Esophagus muscularis mucosa (tissue), 4 donors: ENCODE measurements at regions not wholly inside any gene's neighbourhood (a gene's known extent, or its start where the extent isn't known, plus 50 kb on each side); places are given as distances from the start of the nearest gene placed in this dataset.

Source experiments
- DNase-seq: peaks from one replicate; pipeline ENCODE4 v3.0.0-alpha.2; 2017; ENCODE audit errors: extremely low spot score
- H3K27ac ChIP-seq, 4 donors: fragments of 200-600 bp; sonication (generic); replicated peaks in 1 of 4; 1 replicate in 3 of 4; 2 replicates in 1 of 4; pipeline ENCODE4 v1.5.1; 2016 to 2019; ENCODE audit warnings: mild to moderate bottlenecking in 1 of 4
- H3K27me3 ChIP-seq, 4 donors: fragments of 200-600 bp; sonication (generic); one replicate each; pipeline versions ENCODE4 v1.5.1 to v1.6.0; 2016 to 2019
- H3K36me3 ChIP-seq, 4 donors: fragments of 200-600 bp; sonication (generic); one replicate each; pipeline ENCODE4 v1.5.1; 2016 to 2019
- H3K4me1 ChIP-seq, 4 donors: fragments of 200-600 bp; sonication (generic); one replicate each; pipeline ENCODE4 v1.5.1; 2016 to 2019
- H3K4me3 ChIP-seq, 4 donors: fragments of 200-600 bp; sonication (generic); 1 replicate in 2 of 4; 2 replicates in 2 of 4; pipeline ENCODE4 v1.5.1; 2016 to 2019; ENCODE audit warnings: mild to moderate bottlenecking in 4 of 4, moderate library complexity in 1 of 4
- H3K9me3 ChIP-seq, 4 donors: fragments of 200-600 bp; sonication (generic); 1 replicate in 3 of 4; 2 replicates in 1 of 4; pipeline ENCODE4 v1.5.1; 2016 to 2019
- CTCF ChIP-seq, 3 experiments: fragments of 200-600 bp in 2 of 3; fragments of 450-650 bp in 1 of 3; sonication (generic) in 2 of 3; IDR thresholded peaks; one replicate each; pipeline ENCODE4 v1.5.1; 2017 to 2019; ENCODE audit warnings: antibody characterized with exemption in 3 of 3, mild to moderate bottlenecking in 2 of 3, moderate library complexity in 1 of 3
- EP300 ChIP-seq: sonication (generic); formaldehyde crosslinking; IDR thresholded peaks from one replicate; pipeline ENCODE4 v1.6.1; 2017; ENCODE audit warnings: antibody characterized with exemption
- POLR2A ChIP-seq: fragments of 450-650 bp; IDR thresholded peaks from one replicate; pipeline ENCODE4 v1.6.1; 2017; ENCODE audit warnings: antibody characterized with exemption, moderate library complexity, mild to moderate bottlenecking, low read depth
- POLR2AphosphoS5 ChIP-seq, 2 donors: sonication (generic); formaldehyde crosslinking; IDR thresholded peaks; one replicate each; pipeline ENCODE4 v1.6.1; 2017; ENCODE audit warnings: antibody characterized with exemption in 2 of 2
- WGBS: methylation state at CpG from one replicate; pipeline ENCODE4 v1.1.5; 2018; 5-methylcytosine and 5-hydroxymethylcytosine counted together
- intact Hi-C: fragments of 100-400 bp; cut with DNase I; formaldehyde crosslinking; loops from one replicate; pipeline ENCODE4 v1.15.1; 2023

GRCh38 chr7:21175714-21176113, 252.2 kb upstream of the SP4 start:
- H3K4me1 ChIP-seq = no peaks in the 10 kb centered on the region
- no peak for TF ChIP-seq CTCF (IDR thresholded peaks at IDR 0.05)
- TF ChIP-seq POLR2A = no peak
- no peak for TF ChIP-seq POLR2AphosphoS5 (IDR thresholded peaks at IDR 0.05)
- no peak for TF ChIP-seq EP300
- no peak overlapping the region for H3K27ac ChIP-seq
- no peak for DNase-seq
- H3K36me3 ChIP-seq = no peaks in the 10 kb centered on the region
- intact Hi-C loops = no loop called here
- WGBS = 56% methylated on average over 1 of the region's 1 CpG
- peaks cover 0 to 6% (median 0%) of the 10 kb centered on the region in 4 donors for H3K27me3 ChIP-seq
- H3K4me3 ChIP-seq = no peak overlapping the region
- H3K9me3 ChIP-seq = no peaks in the 10 kb centered on the region

DNA sequence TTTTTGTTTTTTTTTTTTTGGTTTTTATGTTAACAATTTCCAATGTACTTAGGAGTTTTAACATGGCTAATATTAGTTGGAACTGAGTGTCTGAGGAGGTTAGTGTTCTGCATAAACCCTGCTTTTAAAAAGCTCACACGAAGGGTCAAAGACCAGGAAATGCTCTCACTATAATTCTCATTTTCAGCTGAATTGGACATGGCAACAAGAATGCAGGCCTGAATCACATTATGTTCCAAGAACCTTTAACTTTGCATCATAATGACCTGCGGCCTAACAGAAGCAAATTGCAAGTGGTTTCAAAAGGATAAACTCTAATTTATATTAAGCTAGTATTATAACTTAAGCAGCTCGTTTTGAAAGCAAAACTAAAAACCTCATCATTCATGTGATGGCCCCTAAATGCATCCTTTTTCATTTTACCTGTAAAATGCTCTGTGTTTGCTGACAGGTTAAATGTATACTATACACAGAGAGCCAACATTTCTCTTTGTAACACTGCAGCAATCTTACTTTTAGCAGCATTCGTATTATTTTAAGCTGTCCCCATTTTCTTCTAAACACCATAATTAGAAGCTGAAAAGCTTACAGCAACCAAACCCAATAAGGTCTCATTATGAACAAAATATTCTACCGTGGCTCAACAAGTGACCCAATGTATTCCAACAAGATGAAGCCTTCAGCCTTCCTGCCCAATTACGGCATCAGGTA, 242.8 kb upstream of the SP4 start:
- Histone ChIP-seq H3K27ac (no peak overlapping the region), H3K9me3 (no peaks in the 10 kb centered on the region), H3K4me1 (no peaks in the 10 kb centered on the region), H3K4me3 (no peak overlapping the region), H3K36me3 (no peaks in the 10 kb centered on the region), H3K27me3 (no peaks in the 10 kb centered on the region)
- intact Hi-C loops = no loop called here
- no peak for DNase-seq
- whole genome bisulfite sequencing = 47% methylated on average over 6 of the region's 6 CpGs
- TF ChIP-seq POLR2A (no peak), EP300 (no peak), CTCF (IDR thresholded peaks at IDR 0.05) (no peak)

DNA sequence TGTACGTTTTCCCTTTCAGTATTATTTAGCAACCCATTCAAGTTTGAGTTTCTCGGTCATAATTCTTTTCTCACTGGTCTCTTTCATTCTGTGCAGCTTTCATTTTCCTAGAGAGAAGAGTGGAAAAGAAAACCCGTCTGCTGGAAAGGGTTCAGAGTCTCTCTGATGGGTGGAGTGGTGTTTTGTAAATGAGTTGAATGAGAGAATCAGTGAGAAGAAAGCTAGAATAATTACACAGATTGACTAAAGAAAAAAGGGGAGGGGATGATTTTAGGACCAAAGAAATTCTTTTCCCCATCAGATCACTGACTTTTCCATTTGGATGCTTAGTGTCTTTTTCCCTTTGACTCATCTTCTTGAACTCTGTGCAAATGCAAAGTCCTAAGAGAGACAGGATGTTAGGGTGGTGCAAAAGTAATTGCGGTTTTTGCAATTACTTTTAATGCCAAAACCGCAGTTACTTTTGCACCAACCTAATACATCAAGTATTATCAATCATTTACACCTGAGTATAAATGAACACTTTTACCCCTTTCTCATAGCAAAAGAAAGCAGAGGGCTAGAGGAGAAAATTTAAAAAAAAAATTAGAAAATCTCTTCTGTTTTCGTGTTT, 242.1 kb upstream of the SP4 start:
- Histone ChIP-seq H3K9me3 (no peaks in the 10 kb centered on the region), H3K4me3 (no peak overlapping the region), H3K36me3 (no peaks in the 10 kb centered on the region), H3K27ac (no peak overlapping the region), H3K27me3 (no peaks in the 10 kb centered on the region), H3K4me1 (no peaks in the 10 kb centered on the region)
- intact Hi-C loops = no loop called here
- TF ChIP-seq CTCF (IDR thresholded peaks at IDR 0.05) = no peak
- TF ChIP-seq POLR2A = no peak
- TF ChIP-seq EP300 = no peak
- TF ChIP-seq POLR2AphosphoS5 (IDR thresholded peaks at IDR 0.05) = no peak
- DNase-seq = no peak
- 71% methylated on average over 6 of the region's 6 CpGs for WGBS

GRCh38 chr7:21191321-21192073, 236.4 kb upstream of the SP4 start:
- no peaks in the 10 kb centered on the region for H3K27me3 ChIP-seq
- no peaks in the 10 kb centered on the region for H3K9me3 ChIP-seq
- TF ChIP-seq POLR2A (no peak), POLR2AphosphoS5 (IDR thresholded peaks at IDR 0.05) (no peak), EP300 (no peak), CTCF (IDR thresholded peaks at IDR 0.05) (no peak)
- no peak overlapping the region for H3K4me3 ChIP-seq
- DNase-seq = no peak
- intact Hi-C loops = no loop called here
- no peaks in the 10 kb centered on the region for H3K36me3 ChIP-seq
- peaks cover 0 to 15% (median 5%) of the 10 kb centered on the region in 4 donors for H3K4me1 ChIP-seq
- no peak overlapping the region for H3K27ac ChIP-seq
- 74% methylated on average over 7 of the region's 7 CpGs for WGBS
